ENCODE measurements at regions not wholly inside any gene's neighbourhood (a gene's known extent, or its start where the extent isn't known, plus 50 kb on each side); places are given as distances from the start of the nearest gene placed in this dataset.
A peak's percentile ranks its signal among the peaks of the same experiment; 100 is the strongest.
"Not testable (repeated sequence)": the region's sequence is repeated elsewhere in the genome, so short reads cannot be mapped to it uniquely, and the experiment has no call there.

DNA sequence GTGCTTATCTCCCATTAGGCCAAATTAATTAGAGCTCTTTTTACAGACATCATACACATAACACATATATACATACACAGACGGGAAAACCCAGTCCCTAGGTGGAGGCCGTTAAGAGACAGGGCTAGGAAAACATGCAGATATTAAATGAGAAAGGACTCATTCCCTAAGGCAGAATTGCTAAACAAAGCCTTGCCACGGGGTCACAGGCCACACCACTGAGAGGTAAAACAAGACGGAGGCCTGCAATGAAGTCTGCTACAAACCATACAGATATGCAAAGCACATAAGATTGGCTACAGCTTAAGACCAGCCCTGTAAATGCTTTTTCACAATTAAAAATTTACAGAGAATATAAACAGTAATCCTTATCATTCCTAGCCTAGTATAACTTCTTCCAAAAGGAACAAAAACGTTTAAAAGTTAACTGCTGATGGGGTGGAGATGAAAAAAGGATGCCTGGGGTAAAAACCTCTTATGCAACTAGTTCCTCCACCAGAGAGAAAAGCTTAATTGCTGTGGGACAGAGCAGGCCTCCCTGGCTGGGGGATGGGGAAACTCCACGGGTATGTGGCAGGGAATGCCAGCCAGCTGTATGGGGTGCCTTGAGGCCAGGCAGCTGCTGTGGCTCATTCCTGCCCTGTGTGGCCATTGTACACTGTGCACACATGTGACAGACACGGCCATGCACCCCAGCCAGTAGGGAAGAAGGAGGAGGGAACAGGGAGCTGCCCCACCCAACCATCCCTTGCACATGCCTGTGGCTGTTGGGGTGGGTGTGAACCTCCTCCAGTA, 481.4 kb upstream of the LMCD1 start:
- DNase-seq: no peak

DNA sequence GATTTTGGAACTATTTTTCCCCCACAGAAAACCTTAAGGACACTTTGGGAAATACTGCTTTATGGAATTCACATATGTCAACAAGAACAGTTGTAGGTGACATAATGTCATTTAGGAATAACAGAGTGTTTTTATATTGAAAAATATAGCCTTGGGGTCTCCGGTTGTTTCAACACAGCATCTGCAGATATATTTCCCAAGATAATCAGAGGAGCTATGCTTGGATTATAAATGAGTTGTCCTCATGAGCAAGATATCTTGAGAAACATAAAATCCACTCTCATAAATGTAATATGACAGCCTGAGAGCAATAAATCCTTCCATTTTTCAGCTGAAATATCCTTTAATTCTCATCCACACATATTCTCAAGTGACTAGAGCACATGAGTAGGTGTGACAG, 473.7 kb upstream of the LMCD1 start:
- no peak for DNase-seq

DNA sequence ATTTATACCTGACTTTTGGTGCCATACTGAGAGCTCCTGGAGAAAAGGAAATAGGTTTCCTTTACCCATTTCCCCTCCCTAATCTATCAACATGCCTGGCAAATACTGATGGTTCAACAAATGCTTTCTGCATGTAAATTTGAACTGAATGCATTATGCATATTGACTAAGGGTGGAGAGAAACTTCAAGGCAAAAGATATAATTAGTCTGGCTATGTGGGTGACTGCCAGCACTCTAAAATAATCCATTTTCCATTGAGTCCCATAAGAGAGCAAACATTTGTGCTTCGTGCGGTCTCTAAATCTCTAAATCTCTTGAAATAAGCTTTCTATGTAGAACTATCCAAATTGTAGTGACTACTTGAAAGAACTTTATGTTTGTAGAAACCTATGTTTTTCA, 451.3 kb upstream of the LMCD1 start:
- DNase-seq: no peak

DNA sequence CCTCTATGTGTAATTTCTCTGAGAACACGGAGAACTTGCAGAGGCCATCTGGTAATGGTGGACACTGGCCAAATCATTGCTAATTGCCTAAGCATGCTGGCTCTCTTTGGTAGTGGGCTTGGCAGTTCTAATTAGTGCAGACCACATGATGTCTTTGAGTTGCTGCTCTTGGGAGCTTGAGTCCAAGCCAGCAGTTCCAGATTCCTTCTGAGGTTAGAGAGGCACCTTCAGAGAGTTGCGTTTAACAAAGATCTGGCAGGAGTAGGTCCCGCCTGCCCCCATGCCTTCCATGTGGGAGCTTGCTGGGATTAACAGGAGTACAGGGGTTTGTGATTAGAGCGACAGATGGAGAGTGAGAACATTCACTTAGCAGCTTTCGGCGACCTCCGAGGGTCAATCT, 449.0 kb upstream of the LMCD1 start:
- no peak for DNase-seq

DNA sequence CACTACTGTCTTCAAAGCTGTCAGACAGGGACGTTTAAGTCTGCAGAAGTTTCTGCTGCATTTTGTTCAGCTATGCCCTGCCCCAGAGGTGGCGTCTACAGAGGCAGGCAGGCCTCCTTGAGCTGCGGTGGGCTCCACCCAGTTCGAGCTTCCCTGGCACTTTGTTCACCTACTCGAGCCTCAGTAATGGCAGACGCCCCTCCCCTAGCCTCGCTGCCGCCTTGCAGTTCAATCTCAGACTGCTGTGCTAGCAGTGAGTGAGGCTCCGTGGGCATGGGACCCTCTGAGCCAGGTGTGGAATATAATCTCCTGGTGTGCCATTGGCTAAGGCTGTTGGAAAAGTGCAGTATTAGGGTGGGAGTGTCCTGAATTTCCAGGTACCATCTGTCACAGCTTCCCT, 433.5 kb upstream of the LMCD1 start:
- DNase-seq: not testable (repeated sequence)

DNA sequence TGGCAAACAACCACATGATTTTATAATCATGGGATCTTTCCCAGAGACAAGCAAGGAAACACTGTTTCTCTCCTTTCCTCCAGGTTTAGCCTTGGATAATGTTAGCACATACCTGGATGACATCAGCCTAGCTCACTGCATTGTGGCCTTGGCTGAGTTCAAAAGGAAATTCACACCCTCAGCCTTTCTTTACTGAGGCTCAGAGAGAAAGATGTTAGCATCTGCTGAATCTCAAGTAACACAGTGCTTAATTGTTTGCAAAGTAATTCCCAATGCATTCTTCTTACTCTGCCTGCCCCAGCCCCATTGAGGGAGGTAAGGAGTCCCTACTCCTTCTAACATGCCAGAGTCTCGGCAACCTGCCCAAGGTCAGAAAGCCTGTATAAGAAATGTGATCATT, 432.2 kb upstream of the LMCD1 start:
- DNase-seq: no peak

DNA sequence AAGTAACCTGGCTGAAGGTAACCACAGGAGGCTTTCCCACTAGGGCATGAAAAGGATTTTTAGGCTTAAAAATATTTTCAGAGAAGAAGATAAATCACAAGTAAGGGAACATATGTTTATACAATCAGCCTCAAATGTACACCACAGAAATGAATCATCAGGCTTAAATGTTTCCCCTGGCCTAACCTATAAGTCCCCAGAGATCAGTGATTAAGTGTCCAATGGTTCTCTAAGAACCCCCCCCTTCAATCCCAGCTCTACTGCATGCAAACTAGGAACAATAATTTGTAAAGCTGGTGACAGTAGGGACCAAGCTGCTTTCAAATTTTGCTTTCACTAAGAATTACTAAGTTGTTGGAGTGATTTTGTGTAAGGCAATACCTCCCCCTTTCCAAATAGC, 431.6 kb upstream of the LMCD1 start:
- DNase-seq: no peak

DNA sequence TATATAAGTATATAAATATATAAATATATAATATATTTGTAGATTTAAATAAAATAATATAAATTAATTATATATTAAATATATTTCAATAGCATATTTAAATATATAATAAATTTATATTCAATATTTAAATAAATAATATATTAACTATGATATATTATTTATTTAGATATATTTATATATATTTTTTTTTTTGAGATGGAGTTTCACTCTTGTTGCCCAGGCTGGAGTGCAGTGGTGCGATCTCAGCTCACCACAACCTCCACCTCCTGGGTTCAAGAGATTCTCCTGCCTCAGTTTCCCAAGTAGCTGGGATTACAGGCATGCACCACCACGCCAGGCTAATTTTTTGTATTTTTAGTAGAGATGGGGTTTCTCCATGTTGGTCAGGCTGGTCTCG, 426.9 kb upstream of the LMCD1 start:
- not testable (repeated sequence) for DNase-seq

DNA sequence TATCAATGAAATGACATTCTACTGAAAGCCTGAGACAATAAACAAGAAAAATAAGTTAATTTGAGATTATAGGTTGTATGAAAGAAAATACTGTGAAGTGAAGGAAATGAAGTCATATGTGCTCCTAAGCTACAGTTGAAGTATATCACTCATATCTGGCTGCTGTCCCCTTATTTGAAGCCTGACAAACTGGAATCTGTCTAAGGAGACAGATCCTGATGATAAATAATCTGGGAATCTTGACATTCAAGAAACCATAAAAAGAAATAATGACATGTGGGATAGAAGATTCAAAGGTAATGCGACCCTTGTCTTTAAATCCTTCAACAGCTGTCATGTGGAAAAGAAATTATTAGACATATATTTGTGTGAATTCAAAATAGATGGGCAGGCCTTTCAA, 424.5 kb upstream of the LMCD1 start:
- DNase-seq: no peak

DNA sequence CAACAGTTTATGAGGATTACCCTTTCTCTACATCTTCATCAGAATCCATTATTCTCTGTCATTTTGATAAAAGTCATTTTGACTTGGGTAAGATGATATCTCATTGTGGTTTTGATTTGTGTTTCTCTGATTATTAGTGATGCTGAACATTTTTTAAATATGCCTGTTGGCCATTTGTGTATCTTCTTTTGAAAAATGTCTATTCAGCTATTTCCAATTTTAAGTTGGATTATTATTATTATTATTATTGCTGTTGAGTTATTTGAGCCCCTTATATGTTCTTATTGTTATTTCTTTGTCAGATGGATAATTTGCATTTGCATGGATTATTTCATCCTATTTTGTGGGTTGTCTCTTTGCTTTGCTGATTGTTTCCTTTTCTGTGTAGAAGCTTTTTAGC, 421.2 kb upstream of the LMCD1 start:
- no peak for DNase-seq

DNA sequence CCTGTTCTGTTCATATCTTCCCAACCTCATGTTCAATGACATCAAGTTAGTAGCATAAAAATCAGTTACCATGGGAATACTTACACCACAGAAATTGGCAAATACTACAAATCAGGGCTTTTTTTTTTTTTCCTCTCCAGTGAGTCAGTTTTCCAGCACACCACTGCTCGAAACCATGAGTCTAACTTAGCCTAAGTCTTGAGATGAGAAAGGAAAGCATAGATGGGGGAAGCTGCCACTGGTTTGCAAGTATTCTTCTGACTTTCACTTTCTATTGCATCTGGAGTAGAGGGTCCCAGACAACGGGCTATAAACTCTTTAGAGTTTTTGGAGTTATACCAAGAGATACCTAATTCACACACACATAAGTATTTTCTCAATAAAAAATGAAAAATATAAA, 416.1 kb upstream of the LMCD1 start:
- DNase-seq: no peak

DNA sequence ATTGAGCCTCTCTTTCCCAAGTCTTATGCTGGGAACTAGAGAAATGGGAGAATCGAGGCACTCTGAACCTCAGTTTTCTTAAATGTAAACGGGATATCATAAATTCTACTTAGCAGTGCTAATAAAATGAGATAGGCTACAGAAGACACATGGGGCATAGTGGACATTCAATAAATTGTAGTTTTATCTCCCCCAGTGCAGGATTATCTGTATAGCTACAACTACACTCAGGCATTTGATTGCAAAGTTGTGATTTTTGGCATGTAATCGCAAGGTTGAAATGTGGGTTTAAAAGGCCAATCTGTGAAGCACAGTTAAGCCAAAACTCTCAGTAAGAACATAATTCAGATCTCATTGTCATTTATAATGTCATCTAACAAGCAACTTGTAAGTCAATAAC, 413.7 kb upstream of the LMCD1 start:
- DNase-seq: no peak

DNA sequence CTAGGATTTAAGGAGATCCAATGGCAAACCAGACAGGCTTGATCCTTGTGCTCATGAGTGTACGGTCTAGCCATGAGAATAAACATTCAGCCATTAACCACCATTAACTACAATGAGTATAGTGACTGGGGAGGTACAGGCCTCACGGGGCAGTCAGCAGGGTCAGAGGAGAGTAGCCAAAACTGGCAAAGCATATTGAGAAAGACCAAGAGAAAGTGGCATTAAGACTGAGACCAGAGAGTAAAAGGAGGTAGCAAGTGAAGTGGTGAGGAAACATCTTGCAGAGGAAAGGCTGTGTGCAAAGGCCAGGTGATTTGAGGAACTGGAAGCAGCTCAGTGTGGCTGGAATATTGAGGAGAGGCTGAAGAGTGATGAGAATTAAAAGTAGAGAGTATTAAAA, 407.2 kb upstream of the LMCD1 start:
- DNase-seq: no peak

DNA sequence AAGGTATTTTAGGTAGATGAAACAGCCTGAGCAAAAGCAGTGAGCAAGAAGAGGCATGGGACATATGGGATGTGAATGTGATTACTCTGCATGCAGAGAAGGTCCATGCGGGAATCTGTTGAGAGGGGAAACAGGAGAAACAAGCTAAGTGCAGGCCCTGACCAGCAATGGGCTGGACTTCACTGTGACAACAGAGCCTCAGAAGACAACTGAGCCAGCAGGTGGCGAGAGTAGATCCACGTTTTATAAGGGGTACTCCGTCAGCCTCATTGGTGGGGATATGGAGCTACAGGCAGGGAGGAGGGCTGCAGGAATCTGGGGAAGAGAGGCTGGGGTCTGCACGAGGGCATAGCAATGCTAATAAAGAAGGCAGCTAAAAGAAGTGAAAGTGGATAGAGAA, 405.9 kb upstream of the LMCD1 start:
- DNase-seq: no peak

DNA sequence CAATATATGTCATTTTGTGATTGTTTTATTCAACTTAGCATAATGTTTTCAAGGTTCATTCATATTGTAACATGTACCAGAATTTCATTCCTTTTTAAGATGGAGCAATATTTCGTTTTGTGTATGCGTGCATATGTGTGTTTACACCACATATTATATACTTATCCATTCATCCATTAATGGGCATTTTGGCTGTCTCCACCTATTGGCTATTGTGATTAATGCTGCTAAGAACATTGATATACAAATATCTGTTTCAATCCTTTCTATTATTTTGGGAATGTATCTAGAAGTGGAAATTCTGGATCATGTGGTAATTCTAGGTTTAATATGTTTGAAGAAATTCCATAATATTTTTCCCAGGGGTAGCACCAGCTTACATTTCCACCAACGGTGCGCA, 403.9 kb upstream of the LMCD1 start:
- no peak for DNase-seq

DNA sequence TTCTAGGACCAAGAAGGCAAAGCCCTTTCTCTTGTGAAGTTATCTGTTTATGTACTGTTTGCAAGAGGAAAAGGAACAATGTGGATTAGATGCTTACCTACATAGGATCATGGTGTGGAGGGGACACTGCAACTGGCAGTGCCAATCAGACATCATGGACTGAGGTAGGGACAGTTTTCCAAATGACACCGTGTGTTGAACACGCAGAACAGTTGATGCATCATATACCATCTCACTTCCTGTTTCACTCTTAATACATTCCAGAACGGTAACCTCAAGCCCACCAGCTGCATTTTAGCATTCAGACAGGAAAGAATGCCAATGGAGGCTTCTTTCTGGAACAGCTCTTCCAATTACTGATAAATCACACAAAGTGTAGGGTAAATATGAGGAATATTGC, 397.7 kb upstream of the LMCD1 start:
- no peak for DNase-seq

DNA sequence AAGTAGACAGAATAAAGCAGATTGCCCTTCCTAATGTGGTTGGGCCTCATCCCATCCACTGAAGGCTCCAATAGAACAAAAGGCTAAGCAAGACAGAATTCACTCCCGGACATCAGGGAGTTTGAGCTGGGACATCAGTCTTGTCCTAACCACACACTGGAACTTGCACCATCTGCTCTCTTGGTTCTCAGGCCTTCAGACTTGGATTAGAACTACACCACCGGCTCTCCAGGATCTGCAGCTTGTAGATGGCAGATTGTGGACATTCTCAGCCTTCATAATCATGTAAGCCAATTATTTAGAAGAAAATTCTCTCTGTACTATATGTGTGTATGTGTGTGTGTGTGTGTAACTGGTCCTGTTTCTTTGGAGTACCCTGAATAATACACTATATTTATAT, 394.7 kb upstream of the LMCD1 start:
- DNase-seq: no peak

DNA sequence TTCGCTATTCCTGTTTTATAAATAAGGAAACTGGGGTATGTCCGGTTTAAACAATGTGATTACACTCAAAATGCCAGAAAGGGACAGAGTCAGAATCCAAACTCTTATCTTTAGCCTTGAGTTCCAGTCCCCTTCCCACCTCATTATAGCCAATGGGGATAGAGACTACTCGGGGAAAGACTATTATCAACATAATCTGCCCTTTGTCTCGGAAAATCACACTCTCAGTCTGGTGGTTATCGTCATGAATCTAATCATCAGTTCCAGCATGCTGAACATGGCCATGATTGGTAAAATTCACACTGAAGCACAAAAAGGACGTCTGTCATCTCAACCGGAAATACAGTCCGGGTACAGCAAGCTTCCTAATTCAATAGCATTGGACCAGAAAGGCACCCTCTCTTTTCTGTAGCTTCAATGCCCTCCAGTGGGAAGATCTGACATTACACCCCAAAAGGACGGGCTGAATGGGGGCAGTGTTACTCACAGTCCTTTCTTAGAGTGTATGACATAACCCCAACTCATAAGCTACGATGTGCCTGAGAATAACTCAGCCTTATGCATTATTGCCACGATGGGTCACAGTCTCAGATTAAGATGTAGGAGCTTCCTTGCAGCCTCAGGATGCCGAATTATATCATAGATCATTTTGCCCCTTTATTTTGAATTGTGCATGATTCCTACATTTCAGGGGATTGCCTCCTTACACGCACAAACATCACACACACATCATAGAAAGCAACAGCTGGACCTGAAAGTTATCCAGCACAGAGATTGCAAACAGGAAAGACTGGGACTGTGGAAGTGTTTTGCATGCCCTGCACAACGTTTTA, 390.4 kb upstream of the LMCD1 start:
- DNase-seq: peak; percentile 36

DNA sequence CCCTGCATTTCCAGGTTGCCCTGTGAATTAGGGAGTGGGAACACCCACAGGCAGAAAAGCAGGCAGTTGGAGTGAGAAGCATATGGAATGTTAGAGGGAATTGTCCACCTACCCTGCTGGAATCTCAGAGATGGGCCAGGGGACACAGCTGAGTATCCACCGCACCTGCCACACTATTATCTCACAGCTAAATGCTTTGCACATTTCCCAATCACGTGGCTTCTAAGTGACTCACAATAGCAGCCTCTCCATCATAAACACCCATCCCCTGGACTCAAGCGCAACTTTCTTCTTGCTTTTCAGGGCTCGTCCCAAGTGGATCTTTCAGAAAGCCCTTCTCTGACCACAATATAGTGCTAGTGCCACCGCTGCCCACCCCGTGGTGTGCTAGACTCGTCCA, 389.0 kb upstream of the LMCD1 start:
- DNase-seq: no peak

DNA sequence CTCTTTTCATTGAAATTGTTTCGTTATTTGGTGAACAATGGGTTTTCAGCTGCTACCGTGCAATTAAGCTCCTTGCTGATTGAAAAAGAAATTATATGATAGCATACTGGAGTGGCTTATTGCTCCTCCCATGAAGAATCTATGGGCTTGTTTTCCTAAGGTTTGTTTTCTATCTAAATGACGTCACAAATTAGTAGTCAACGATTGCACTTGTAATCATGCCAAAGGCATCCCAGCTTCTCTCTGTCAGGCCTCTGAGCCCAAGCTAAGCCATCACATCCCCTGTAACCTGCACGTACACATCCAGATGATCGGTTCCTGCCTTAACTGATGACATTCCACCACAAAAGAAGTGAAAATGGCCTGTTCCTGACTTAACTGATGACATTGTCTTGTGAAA, 388.0 kb upstream of the LMCD1 start:
- no peak for DNase-seq

DNA sequence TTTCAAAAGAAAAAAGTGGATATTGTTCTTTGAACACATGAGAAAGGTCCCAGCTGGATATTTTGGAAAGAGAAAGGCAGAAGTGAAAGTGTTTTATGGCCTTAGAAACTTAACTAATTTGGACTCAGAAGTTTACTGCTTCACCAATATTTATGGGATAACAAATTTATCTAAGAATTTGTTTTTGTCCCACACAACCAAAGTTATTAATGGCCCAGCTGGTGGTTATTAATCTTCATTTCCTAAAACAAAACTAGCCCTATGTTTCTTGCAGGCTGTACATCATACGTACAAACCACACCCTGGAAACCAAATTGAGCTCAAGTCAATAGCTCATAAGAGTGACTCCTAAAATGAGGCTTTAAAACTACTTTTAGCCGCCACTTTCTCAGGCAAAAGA, 372.9 kb upstream of the LMCD1 start:
- DNase-seq: no peak

DNA sequence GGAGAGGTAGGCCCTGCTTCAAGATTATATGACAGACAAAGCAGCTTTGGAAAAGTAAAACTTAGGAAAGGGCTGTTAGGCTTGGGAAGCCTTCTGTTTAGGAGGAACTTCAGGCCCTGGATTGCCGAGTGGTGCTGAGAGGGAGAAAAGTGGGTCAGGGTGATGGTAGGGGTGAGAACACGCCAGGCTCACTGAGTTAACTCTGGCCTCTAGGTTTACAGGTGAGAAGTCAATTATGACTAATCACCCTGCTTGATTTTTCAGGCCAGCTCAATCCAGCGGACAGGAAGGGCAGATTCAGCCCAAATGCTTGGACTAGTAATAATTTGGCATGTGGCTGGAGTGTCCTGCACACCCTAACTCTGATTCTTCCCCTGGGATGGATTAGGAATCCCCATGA, 365.1 kb upstream of the LMCD1 start:
- no peak for DNase-seq

DNA sequence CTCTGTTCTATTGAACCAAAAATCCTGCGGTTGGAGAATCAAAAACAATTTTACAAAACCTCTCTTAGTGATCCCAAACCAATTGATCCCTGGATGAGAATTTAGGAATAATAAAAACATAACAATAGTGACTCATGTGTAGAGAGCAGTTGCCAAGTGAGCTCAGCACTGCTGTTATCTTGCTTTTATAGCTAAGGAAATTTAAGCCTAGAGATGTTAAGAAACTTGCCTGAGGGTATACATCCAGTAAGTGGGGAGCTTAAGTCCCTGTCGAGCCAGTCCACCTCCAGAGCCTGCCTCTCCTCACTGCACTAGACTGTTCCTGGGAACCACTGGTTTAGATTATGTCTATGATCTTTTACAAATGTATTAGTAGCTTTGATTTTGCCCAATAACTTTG, 358.4 kb upstream of the LMCD1 start:
- DNase-seq: no peak

DNA sequence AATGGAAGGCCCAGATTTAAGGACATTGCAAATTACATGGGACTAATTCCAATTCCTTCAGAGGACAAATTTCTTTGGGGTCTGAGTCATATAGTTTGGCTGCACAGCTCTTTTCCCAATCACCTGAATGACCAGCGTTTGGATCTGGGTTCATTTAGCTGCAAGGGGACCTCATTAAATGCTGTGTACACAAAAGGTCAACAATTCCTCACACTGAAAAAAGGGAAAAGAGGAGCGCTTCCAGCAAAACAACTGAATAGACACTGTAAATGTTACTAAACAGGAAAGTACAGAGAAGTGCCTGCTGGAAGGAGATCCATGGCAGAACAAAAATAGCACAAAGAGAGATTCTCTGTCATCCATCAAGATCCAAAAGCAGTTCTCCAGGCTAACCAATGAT, 356.0 kb upstream of the LMCD1 start:
- DNase-seq: no peak

DNA sequence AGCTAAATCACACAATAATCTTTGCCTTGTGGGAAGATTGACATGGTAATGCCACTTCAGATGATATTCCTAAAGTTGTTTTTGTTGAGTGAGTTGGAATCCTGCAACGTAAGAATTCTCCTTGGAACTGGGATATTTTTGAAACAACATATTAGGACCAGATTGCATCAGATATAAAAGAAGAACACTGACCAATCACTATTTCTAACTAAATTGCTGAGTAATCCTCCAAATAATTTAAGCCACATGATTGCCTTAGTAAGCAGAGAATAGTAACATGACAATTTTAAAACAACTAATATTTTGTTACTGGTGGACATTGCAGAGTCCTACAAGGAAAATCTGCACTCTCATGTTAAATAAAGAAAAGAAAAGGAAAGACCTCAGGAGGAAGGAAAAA, 353.9 kb upstream of the LMCD1 start:
- no peak for DNase-seq
